Breast epithelium (tissue), 4 donors: ENCODE measurements at regions not wholly inside any gene's neighbourhood (a gene's known extent, or its start where the extent isn't known, plus 50 kb on each side); places are given as distances from the start of the nearest gene placed in this dataset.

Source experiments
- DNase-seq, 2 donors: peaks; one replicate each; pipeline ENCODE4 v3.0.0-alpha.2; 2019; ENCODE audit warnings: low spot score in 2 of 2
- H3K27ac ChIP-seq, 2 donors: fragments of 200-600 bp; sonication (generic) in 1 of 2; one replicate each; pipeline ENCODE4 v1.5.1; 2016 to 2019; ENCODE audit warnings: mild to moderate bottlenecking in 1 of 2
- H3K27me3 ChIP-seq, 2 donors: fragments of 200-600 bp; sonication (generic) in 1 of 2; one replicate each; pipeline versions ENCODE4 v1.5.1 to v1.6.0; 2017 to 2019; ENCODE audit warnings: control low read depth in 1 of 2, mild to moderate bottlenecking in 1 of 2
- H3K36me3 ChIP-seq: fragments of 200-600 bp; one replicate; pipeline ENCODE4 v1.5.1; 2019
- H3K4me1 ChIP-seq, 2 donors: fragments of 200-600 bp; sonication (generic); one replicate each; pipeline ENCODE4 v1.5.1; 2016 to 2019; ENCODE audit warnings: control low read depth in 1 of 2
- H3K4me3 ChIP-seq, 3 donors: fragments of 200-600 bp; sonication (generic); 1 replicate in 2 of 3; 2 replicates in 1 of 3; pipeline ENCODE4 v1.5.1; 2016 to 2019; ENCODE audit warnings: mild to moderate bottlenecking in 3 of 3, moderate library complexity in 2 of 3
- H3K9me3 ChIP-seq, 2 donors: fragments of 200-600 bp; sonication (generic) in 1 of 2; one replicate each; pipeline ENCODE4 v1.5.1; 2016 to 2019; ENCODE audit warnings: control low read depth in 1 of 2
- POLR2A ChIP-seq: fragments of 450-650 bp; IDR thresholded peaks from one replicate; pipeline ENCODE4 v1.6.1; 2016; ENCODE audit warnings: antibody characterized with exemption, mild to moderate bottlenecking, moderate library complexity
- POLR2AphosphoS5 ChIP-seq, 3 donors: sonication (generic); formaldehyde crosslinking; IDR thresholded peaks; one replicate each; pipeline ENCODE4 v1.6.1; 2017; ENCODE audit warnings: antibody characterized with exemption in 3 of 3
- intact Hi-C: fragments of 100-400 bp; cut with DNase I; formaldehyde crosslinking; loops from one replicate; pipeline ENCODE4 v1.15.1; 2023; ENCODE audit warnings: low total_unique reads
- TF ChIP-seq, protein P1 (sequence below), 3 donors: fragments of 450-650 bp; IDR thresholded peaks; one replicate each; pipeline ENCODE4 v1.5.1; 2016 to 2017; ENCODE audit warnings: antibody characterized with exemption in 3 of 3, mild to moderate bottlenecking in 3 of 3, moderate library complexity in 3 of 3

DNA sequence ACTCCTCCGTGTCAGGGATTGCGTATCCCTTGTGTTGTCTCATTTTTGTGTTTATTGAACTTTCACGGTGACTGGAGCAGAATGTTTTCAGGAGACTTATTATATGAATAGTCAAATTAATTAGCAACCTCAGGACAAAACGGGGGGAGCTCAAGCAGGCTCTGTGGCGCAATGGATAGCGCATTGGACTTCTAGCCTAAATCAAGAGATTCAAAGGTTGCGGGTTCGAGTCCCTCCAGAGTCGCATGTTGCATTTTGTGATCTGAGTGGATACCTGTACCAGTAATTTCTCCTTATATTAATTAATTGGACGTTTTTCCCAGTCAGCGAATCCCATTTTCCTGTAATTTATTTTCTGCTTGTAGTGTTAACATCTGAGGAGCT, 89.1 kb upstream of the ZNF184 start:
- H3K27me3 ChIP-seq, result peaks cover 0 to 97% of the 10 kb centered on the region in 2 donors
- no peak for DNase-seq
- TF ChIP-seq, protein P1, sequence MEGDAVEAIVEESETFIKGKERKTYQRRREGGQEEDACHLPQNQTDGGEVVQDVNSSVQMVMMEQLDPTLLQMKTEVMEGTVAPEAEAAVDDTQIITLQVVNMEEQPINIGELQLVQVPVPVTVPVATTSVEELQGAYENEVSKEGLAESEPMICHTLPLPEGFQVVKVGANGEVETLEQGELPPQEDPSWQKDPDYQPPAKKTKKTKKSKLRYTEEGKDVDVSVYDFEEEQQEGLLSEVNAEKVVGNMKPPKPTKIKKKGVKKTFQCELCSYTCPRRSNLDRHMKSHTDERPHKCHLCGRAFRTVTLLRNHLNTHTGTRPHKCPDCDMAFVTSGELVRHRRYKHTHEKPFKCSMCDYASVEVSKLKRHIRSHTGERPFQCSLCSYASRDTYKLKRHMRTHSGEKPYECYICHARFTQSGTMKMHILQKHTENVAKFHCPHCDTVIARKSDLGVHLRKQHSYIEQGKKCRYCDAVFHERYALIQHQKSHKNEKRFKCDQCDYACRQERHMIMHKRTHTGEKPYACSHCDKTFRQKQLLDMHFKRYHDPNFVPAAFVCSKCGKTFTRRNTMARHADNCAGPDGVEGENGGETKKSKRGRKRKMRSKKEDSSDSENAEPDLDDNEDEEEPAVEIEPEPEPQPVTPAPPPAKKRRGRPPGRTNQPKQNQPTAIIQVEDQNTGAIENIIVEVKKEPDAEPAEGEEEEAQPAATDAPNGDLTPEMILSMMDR (IDR thresholded peaks at IDR 0.05), result no peak
- TF ChIP-seq POLR2A, result no peak
- TF ChIP-seq POLR2AphosphoS5 (IDR thresholded peaks at IDR 0.05), result no peak
- H3K36me3 ChIP-seq, result no peaks in the 10 kb centered on the region
- no peak overlapping the region for H3K4me3 ChIP-seq
- no peaks in the 10 kb centered on the region for H3K4me1 ChIP-seq
- H3K27ac ChIP-seq, result no peak overlapping the region
- no peaks in the 10 kb centered on the region for H3K9me3 ChIP-seq
- intact Hi-C loops, result no loop called here

DNA sequence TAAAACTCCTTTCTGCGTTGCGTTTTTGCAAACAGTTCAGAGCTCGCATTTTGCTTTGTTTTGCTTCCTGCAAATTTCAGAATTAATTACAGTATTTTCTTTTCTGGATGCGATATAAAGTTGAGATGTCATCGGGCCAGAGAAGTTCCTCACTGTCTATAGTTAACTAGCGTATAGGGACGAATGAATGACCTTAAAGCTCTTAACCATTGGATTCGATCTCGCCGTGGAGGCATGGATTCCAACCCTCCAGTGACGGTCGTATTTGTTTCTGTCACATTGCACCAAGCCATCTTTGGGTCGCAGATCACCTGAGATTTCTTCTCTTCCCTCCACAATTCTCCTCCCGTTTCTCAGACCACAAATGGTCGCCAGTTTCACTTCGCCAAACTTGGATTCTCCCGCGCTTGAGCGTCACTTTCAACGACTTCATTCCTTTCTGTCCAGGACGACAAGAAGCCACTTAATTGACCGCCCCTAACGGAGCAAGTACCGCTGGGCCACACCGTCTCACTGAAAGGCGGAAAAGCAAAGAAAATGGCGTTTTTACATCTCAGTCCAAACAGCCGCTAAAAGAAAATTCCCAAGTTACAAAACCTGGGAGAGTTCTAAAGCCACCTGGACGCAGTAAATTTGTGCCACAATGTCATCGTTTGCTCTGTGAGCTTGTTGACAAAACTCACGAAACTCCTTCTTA, 85.3 kb upstream of the ZNF184 start:
- Histone ChIP-seq H3K27ac (no peak overlapping the region), H3K36me3 (no peaks in the 10 kb centered on the region), H3K9me3 (no peaks in the 10 kb centered on the region), H3K4me1 (no peaks in the 10 kb centered on the region), H3K27me3 (peaks cover 0 to 97% of the 10 kb centered on the region in 2 donors), H3K4me3 (no peak overlapping the region)
- TF ChIP-seq, protein P1 (IDR thresholded peaks at IDR 0.05), result no peak
- no peak for TF ChIP-seq POLR2AphosphoS5 (IDR thresholded peaks at IDR 0.05)
- no peak for TF ChIP-seq POLR2A
- no peak for DNase-seq
- intact Hi-C loops, result no loop called here

DNA sequence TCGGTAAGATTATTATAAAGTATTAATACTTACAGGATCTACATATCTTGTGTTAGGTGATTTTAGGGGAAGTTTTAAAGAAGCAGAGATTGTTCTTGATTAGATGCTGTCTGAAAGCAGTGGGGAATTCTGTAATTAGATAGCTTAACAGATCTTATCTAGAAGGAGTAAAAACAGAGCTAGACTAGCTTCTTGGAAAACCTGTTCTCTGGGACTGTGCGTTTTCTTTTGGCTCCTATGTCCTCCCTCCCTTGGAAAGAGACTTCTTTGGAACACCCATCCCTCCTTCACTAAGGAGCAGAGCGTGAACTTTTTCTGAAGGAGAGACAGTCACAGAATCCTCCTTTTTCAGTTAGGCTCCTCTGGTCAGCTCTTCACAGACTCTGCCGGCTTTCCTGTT, 83.5 kb upstream of the ZNF184 start:
- Histone ChIP-seq H3K9me3 (no peaks in the 10 kb centered on the region), H3K36me3 (no peaks in the 10 kb centered on the region), H3K27ac (no peak overlapping the region), H3K4me3 (no peak overlapping the region), H3K27me3 (peaks cover 0 to 95% of the 10 kb centered on the region in 2 donors), H3K4me1 (no peaks in the 10 kb centered on the region)
- TF ChIP-seq POLR2A (no peak), POLR2AphosphoS5 (IDR thresholded peaks at IDR 0.05) (no peak)
- TF ChIP-seq, protein P1 (IDR thresholded peaks at IDR 0.05), result no peak
- no peak for DNase-seq
- intact Hi-C loops, result no loop called here

DNA sequence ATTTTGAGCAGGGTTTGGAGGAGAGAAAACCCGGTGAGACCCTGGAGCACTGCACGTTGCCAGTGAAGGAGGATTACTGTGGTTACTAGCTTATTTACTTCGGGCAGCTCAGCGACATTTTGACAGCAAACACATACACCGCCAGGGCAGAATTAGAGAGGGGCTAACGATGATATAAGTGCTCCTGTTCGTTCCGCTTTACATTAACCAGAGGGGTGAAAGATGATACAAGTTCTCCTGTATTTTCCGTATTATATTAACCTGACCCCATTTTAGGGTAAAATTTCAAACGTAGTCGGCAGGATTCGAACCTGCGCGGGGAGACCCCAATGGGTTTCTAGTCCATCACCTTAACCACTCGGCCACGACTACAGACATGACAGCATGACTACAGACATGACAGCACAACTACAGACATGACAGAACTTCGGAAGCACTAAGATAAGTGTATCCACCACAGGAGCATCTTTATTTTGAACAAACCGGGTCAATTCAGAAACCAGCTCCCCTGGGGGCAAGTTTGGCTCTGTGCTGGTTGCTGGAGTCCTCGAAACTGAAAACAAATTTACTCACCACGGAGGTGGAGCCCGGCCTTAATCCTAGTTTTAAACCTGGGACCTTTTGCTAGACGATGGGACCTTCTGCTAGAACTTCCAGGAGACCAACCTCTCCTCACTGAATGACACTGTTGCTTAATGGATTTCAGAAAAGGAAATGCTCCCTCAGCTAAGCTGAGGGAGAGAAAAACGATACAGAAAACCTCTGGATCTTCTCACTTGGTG, 80.4 kb upstream of the ZNF184 start:
- intact Hi-C loops, result no loop called here
- H3K36me3 ChIP-seq, result no peaks in the 10 kb centered on the region
- TF ChIP-seq, protein P1 (IDR thresholded peaks at IDR 0.05), result no peak
- TF ChIP-seq POLR2A, result no peak
- TF ChIP-seq POLR2AphosphoS5 (IDR thresholded peaks at IDR 0.05), result no peak
- H3K27ac ChIP-seq, result no peak overlapping the region
- no peaks in the 10 kb centered on the region for H3K9me3 ChIP-seq
- DNase-seq, result no peak
- no peaks in the 10 kb centered on the region for H3K4me1 ChIP-seq
- H3K27me3 ChIP-seq, result peaks cover 0 to 88% of the 10 kb centered on the region in 2 donors
- H3K4me3 ChIP-seq, result no peak overlapping the region

DNA sequence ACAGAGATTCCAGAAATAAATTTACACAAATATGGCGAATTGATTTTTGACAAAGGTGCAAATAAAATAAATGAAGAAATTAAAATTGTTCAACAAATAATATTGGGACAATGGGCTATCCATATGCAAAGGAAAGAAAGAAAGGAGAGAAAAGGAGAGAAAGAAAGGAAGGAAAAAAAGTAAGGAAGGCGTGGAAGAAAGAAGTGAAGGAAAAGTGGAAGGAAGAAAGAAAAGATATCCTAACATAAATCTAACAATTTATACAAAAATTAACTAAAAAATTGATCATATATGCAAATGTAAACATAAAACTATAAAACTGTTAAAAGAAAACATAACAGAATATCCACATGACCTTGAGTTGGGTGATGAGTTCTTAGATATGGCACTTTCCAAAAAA, 78.7 kb upstream of the ZNF184 start:
- Histone ChIP-seq H3K27ac (no peak overlapping the region), H3K27me3 (peaks cover 0 to 88% of the 10 kb centered on the region in 2 donors), H3K4me1 (no peaks in the 10 kb centered on the region), H3K36me3 (no peaks in the 10 kb centered on the region), H3K9me3 (no peaks in the 10 kb centered on the region), H3K4me3 (no peak overlapping the region)
- intact Hi-C loops, result no loop called here
- TF ChIP-seq, protein P1 (IDR thresholded peaks at IDR 0.05), result no peak
- DNase-seq, result no peak
